Activated naive CD4-positive, alpha-beta T cell treated with anti-CD3 and anti-CD28 coated beads for 36 hours (primary cell): ENCODE measurements at regions not wholly inside any gene's neighbourhood (a gene's known extent, or its start where the extent isn't known, plus 50 kb on each side); places are given as distances from the start of the nearest gene placed in this dataset.
"Not testable (repeated sequence)": the region's sequence is repeated elsewhere in the genome, so short reads cannot be mapped to it uniquely, and the experiment has no call there.

Experiments used
- CTCF ChIA-PET: fragments of 350-600 bp; sonication (Branson Sonifier 250); formaldehyde crosslinking; loops from one replicate; lab custom pipeline; 2021; ENCODE audit warnings: antibody characterized with exemption; lab: Charles Lee
- DNase-seq: peaks from one replicate; pipeline ENCODE4 v3.0.0-alpha.2; 2020
- H3K27ac Mint-ChIP-seq: one replicate; pipeline ENCODE4 v1.8.0; 2021; ENCODE audit warnings: mild to moderate bottlenecking, mixed read lengths
- H3K27me3 Mint-ChIP-seq: one replicate; pipeline ENCODE4 v1.8.0; 2021; ENCODE audit warnings: low read depth, mixed read lengths
- H3K36me3 Mint-ChIP-seq: one replicate; pipeline ENCODE4 v1.8.0; 2021; ENCODE audit warnings: low read depth, mixed read lengths
- H3K4me1 Mint-ChIP-seq: one replicate; pipeline ENCODE4 v1.8.0; 2021; ENCODE audit warnings: low read depth, mixed read lengths
- H3K4me3 Mint-ChIP-seq: one replicate; pipeline ENCODE4 v1.8.0; 2021; ENCODE audit warnings: mild to moderate bottlenecking, moderate library complexity, mixed read lengths
- H3K9me3 Mint-ChIP-seq: one replicate; pipeline ENCODE4 v1.8.0; 2021; ENCODE audit warnings: mixed read lengths
- intact Hi-C: fragments of 100-400 bp; cut with micrococcal nuclease; formaldehyde crosslinking; loops from one replicate; pipeline ENCODE4 v1.15.1; 2023

DNA sequence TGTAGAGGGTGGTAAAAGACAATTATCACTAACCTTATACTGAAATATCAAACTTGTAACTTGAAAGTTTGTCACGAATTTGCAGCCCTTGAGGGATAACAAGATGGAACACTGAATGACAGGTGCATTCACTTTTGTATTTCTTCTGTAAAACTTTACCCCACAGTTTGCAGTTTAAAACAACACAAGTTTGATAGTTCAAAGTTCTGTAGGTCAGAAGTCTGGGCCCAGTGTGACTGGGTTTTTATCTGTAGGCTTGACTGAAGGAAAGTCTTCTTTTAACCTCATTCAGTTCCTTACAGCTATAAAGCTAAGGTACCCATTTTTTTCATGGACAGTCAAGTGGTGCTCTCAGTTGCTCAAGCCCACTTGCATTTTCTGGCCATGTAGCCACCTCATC is 257.1 kb upstream of the NRXN1 start:
- Mint-ChIP-seq H3K4me3 (no peak overlapping the region), H3K27me3 (no peaks in the 10 kb centered on the region), H3K36me3 (no peaks in the 10 kb centered on the region), H3K27ac (no peak overlapping the region), H3K9me3 (peaks cover 9% of the 10 kb centered on the region), H3K4me1 (no peaks in the 10 kb centered on the region)
- CTCF ChIA-PET: no interaction called here
- DNase-seq: no peak
- intact Hi-C loops: no loop called here

DNA sequence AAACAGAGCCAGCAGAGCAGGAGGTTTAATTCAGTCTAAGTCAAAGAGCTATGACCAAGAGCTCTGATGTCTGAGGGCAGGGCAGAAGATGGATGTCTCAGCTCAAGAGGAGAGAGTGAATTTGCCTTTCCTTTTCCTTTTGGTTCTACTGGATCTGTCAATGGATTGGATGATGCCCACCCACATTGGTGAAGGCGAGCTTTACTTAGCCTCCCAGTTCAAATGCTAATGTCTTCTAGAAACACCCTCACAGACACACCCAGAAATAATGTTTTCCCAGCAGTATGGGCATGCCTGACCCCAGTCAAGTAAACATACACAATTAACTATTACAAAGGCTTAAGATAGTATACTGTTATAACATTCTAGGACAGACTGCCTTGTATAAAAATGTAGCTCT is 236.3 kb upstream of the NRXN1 start:
- no peaks in the 10 kb centered on the region for H3K27me3 Mint-ChIP-seq
- CTCF ChIA-PET: interaction anchor here (0.6 kb wide), 1 partner anchor 81 kb away, joined by 3 read pairs; no protein-coding TSS in a partner anchor
- H3K36me3 Mint-ChIP-seq: no peaks in the 10 kb centered on the region
- no peak overlapping the region for H3K4me3 Mint-ChIP-seq
- DNase-seq: no peak
- intact Hi-C loops: no loop called here
- no peaks in the 10 kb centered on the region for H3K4me1 Mint-ChIP-seq
- no peak overlapping the region for H3K27ac Mint-ChIP-seq
- H3K9me3 Mint-ChIP-seq: peaks cover 3% of the 10 kb centered on the region

DNA sequence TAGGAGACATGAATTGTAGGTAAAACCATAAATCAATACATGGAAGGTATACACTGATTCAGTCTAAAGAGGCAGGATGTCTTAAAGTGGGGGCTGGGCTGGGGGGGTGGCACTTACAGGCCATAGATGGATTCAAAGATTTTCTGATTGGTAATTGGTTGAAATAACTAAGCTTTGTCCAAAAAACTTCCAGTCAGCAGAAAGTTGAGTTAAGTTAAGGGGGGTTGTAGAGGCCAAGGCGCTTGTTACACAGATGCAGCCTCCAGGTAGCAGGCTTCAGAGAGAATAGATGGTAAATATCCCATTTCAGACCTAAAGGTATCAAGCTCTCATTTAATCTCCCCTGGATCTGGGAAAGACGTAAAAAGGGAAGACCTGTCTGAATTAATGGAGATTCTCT is 233.6 kb upstream of the NRXN1 start:
- Mint-ChIP-seq H3K9me3 (peaks cover 3% of the 10 kb centered on the region), H3K27me3 (no peaks in the 10 kb centered on the region), H3K27ac (no peak overlapping the region), H3K4me3 (no peak overlapping the region), H3K4me1 (no peaks in the 10 kb centered on the region), H3K36me3 (no peaks in the 10 kb centered on the region)
- intact Hi-C loops: no loop called here
- CTCF ChIA-PET: no interaction called here
- no peak for DNase-seq

DNA sequence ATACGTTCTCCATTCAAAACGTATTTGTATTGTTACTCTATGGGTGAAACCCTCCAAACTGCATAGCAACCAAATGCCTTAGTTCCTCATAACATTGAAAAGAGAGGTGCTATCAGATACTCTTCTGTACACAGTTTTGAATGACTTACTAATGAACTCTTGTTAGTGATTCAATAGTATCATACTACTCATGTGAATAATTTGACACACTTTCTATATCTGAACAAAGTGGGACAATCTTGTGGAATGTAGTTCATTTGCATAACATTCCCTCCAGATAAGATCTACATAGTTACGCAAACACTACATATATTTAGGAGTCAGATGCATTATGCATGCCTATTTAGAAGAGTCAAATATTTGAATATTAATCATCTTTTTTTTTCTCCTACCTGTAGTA is 232.0 kb upstream of the NRXN1 start:
- Mint-ChIP-seq H3K4me1 (no peaks in the 10 kb centered on the region), H3K27ac (no peak overlapping the region), H3K36me3 (no peaks in the 10 kb centered on the region), H3K4me3 (no peak overlapping the region), H3K9me3 (peaks cover 3% of the 10 kb centered on the region), H3K27me3 (no peaks in the 10 kb centered on the region)
- intact Hi-C loops: no loop called here
- CTCF ChIA-PET: interaction anchor here (0.7 kb wide), 1 partner anchor 314 kb away, joined by 3 read pairs; no protein-coding TSS in a partner anchor
- DNase-seq: no peak

DNA sequence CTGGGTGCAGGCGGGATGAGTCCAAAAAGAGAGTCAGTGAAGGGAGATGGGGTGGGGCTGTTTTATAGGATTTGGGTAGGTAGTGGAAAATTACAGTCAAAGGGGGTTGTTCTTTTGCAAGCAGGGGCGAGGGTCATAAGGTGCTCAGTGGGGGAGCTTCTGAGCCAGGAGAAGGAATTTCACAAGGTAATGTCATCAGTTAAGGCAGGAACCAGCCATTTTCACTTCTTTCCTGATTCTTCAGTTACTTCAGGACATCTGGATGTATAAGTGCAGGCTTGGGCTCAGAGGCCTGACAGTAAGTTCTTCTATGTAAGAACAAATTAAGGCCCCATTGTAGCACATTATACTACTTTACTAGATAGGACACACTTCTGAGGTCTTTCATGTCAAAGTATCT is 231.2 kb upstream of the NRXN1 start:
- DNase-seq, H3K27me3 Mint-ChIP-seq, H3K4me3 Mint-ChIP-seq, H3K9me3 Mint-ChIP-seq, CTCF ChIA-PET, H3K36me3 Mint-ChIP-seq, H3K4me1 Mint-ChIP-seq, intact Hi-C loops, H3K27ac Mint-ChIP-seq: not testable (repeated sequence)

DNA sequence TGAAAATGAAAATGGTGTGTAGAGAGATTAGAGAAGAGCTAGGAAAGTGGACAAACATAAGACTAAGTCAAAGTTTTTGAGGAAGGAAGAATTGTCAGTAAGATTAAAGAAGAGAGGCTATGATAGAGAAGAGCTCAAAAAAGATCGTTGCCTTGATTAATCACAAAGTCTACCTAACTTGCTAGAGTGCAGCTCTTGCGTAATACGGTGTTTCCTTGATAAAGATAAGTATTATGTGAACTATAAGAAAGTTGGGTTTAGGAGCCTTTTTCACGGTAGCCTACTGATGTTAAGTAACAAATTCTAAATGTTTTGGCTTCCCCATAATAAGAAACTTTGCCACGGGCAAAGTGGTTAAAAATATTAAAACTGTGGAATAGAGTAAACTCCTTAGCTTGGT is 226.4 kb upstream of the NRXN1 start:
- H3K27ac Mint-ChIP-seq: no peak overlapping the region
- no peaks in the 10 kb centered on the region for H3K4me1 Mint-ChIP-seq
- H3K27me3 Mint-ChIP-seq: no peaks in the 10 kb centered on the region
- CTCF ChIA-PET: no interaction called here
- intact Hi-C loops: no loop called here
- DNase-seq: no peak
- H3K36me3 Mint-ChIP-seq: no peaks in the 10 kb centered on the region
- no peak overlapping the region for H3K4me3 Mint-ChIP-seq
- peaks cover 11% of the 10 kb centered on the region for H3K9me3 Mint-ChIP-seq

DNA sequence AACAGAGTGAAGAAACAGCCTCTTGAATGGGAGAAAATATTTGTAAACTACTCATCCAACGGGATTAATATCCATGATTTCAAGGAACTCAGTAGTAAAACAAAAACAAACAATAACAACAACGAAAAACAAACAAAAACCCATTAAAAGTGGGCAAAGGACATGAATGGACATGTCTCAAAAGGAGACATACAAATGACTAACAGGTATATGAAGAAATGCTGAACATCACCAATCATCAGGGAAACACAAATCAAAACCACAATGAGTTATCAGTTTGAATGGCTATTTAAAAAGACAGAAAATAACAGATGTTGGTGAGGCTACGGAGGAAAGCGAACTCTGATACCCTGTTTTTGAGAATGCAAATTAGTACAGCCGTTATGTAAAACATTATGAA is 224.8 kb upstream of the NRXN1 start:
- no peak overlapping the region for H3K4me3 Mint-ChIP-seq
- intact Hi-C loops: no loop called here

DNA sequence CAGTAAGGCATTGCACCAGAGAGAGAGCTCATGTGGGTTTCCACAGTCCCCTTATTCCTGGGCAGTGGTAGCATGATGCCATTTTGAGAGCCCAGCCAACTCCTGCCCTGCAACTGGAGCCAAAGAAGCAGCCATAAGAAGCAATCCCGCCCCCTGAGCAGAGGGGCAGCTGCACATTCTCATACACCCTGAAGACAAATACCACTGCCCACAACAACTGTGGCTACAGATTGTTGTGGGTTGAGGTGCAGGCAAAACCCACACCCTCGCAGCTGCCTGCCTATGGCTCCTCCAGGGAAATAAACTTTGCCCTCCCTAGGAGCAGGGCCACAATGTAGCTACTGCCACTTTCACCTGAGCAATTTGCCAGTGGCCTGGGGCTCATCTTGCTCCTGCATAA is 219.4 kb upstream of the NRXN1 start:
- DNase-seq: no peak
- H3K27me3 Mint-ChIP-seq: no peaks in the 10 kb centered on the region
- H3K27ac Mint-ChIP-seq: no peak overlapping the region
- intact Hi-C loops: no loop called here
- no peak overlapping the region for H3K4me3 Mint-ChIP-seq
- H3K9me3 Mint-ChIP-seq: peaks cover 7% of the 10 kb centered on the region
- no peaks in the 10 kb centered on the region for H3K36me3 Mint-ChIP-seq
- H3K4me1 Mint-ChIP-seq: no peaks in the 10 kb centered on the region
- CTCF ChIA-PET: no interaction called here

More for the DNA sequence above, 224.8 kb upstream of the NRXN1 start:
- CTCF ChIA-PET: no interaction called here
- Mint-ChIP-seq H3K27ac (no peak overlapping the region), H3K4me1 (no peaks in the 10 kb centered on the region), H3K9me3 (peaks cover 11% of the 10 kb centered on the region), H3K27me3 (no peaks in the 10 kb centered on the region), H3K36me3 (no peaks in the 10 kb centered on the region)
- DNase-seq: no peak

DNA sequence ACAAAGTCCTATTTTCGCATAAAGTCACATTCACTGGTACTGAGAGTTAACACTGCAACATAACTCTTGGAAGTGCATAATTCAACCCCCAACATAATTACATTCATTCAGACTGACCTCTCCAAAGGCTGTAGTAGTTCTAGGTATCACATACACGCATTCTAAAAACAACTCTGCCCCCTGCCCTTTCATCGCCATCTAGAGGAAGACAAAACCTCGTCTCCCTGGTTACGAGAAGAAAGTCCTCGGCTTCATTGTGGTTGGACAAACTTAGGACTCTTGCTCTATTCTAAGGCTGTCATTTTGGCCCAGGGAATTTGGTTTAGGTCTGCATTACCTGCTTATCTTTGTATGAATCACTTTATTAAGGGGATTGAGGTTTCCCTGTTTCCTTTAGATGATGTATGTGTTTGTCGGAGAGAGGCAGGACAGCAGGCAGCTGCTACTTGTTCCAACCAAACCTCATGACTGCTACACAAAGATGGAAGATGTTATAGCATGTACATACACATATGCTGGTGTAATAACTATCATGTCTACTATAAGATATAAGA is 215.4 kb upstream of the NRXN1 start:
- Mint-ChIP-seq H3K9me3 (peaks cover 3% of the 10 kb centered on the region), H3K27me3 (no peaks in the 10 kb centered on the region), H3K36me3 (no peaks in the 10 kb centered on the region), H3K4me1 (no peaks in the 10 kb centered on the region), H3K27ac (no peak overlapping the region), H3K4me3 (no peak overlapping the region)
- CTCF ChIA-PET: no interaction called here
- DNase-seq: no peak
- intact Hi-C loops: no loop called here

DNA sequence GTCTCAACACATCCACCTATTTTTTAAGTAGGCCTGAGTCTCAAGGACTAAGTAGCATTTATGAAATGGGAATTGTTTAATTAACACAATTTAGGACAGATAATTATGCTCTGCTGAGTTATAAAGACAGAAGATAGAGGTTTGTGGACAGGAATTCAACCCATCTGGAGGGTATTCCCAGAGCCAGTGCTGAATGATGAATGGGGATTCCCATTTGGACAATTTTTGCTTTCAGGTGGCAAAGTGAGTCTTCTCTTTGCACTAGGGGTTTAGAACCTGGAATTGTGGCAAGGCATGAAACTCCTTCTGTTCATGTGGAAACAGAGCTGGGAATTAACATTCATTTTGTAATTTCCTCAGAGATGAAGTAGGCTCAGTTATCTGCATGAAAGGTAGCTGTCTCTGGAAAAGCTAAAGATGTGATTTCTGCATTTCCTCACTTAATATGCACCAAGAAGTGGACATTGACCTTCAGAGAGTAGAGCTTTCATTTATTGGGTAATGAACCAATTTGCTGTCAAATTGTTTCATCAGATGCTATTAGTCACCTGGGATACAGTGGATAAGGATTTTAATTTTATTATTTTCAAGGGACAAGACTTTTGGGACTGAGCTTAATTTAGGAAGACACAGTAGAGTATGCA is 212.1 kb upstream of the NRXN1 start:
- no peak overlapping the region for H3K27ac Mint-ChIP-seq
- no peaks in the 10 kb centered on the region for H3K27me3 Mint-ChIP-seq
- CTCF ChIA-PET: no interaction called here
- intact Hi-C loops: no loop called here
- no peaks in the 10 kb centered on the region for H3K36me3 Mint-ChIP-seq
- H3K4me1 Mint-ChIP-seq: no peaks in the 10 kb centered on the region
- DNase-seq: no peak
- no peak overlapping the region for H3K4me3 Mint-ChIP-seq
- no peaks in the 10 kb centered on the region for H3K9me3 Mint-ChIP-seq

DNA sequence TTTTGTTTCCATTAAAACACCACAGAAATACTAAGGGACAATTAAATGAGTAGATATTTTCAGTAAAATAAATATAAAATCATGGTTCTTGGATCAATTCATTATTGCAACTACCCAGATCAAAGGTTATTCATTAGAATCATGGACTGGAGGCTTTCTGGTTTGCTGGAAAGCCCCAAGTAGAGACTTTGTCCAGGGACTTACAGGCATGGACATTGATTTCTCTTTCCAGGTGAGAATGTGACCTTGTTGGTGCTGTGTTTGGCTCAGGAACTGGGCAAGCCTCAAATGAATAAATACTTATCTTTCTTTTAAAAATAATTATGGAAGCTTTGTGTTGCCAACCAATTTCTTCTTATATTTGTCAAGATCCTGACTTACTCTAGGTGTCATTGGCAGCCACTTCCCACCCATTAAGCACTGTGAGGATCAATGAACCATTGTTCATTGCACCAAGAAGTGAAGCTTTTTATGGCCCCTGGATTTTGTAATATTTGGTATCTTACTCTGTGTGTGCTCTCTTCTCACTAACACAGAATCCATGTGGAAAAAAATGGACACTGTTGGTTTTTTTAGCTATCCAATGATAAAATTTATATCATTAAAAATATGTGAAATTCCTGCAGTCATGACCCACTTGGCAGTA is 205.8 kb upstream of the NRXN1 start:
- DNase-seq: no peak
- Mint-ChIP-seq H3K4me3 (no peak overlapping the region), H3K36me3 (no peaks in the 10 kb centered on the region), H3K27me3 (no peaks in the 10 kb centered on the region), H3K4me1 (no peaks in the 10 kb centered on the region), H3K9me3 (peaks cover 13% of the 10 kb centered on the region), H3K27ac (no peak overlapping the region)
- CTCF ChIA-PET: no interaction called here
- intact Hi-C loops: no loop called here

DNA sequence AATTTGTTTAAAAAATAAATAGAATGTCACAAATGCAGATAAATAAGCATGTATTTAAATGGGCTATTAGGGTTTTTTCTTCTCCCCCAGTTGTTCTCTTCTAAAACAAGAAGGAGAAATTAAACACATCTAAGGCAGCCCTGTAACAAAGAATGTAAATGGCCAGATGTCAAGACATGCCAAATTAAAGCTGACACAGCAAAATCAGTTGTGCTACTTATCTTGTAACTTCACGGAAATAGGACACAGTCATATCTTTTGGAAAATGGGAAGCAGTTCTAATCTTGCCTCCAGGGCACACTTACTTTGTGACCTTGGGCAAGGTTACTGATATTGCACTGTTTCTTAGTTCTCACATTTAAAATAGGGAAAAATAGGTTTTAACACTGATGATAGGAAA is 200.1 kb upstream of the NRXN1 start:
- Mint-ChIP-seq H3K27ac (no peak overlapping the region), H3K27me3 (no peaks in the 10 kb centered on the region), H3K4me3 (no peak overlapping the region), H3K36me3 (no peaks in the 10 kb centered on the region), H3K4me1 (no peaks in the 10 kb centered on the region), H3K9me3 (peaks cover 19% of the 10 kb centered on the region)
- DNase-seq: no peak
- CTCF ChIA-PET: no interaction called here
- intact Hi-C loops: no loop called here

DNA sequence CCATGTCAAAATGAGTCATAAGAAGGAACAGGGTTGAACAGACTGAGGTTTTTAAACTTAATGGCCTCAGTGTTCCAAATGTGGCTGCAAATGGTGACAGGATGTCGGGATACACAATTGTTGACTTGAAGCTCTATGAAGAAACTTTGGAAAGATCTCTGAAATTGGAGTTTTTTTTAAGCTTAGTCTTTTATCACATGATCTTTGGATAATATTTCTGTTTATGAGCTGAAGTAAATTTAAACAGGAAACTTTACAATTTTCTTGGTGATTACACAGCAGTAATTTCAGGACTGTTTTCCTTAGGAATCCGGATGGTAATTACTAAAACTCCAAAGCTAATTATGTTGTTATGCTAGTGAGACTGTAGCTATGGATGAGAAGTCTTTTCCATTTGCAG is 199.1 kb upstream of the NRXN1 start:
- intact Hi-C loops: no loop called here
- CTCF ChIA-PET: no interaction called here
- DNase-seq: no peak
- H3K9me3 Mint-ChIP-seq: peaks cover 16% of the 10 kb centered on the region
- H3K36me3 Mint-ChIP-seq: no peaks in the 10 kb centered on the region
- H3K27me3 Mint-ChIP-seq: no peaks in the 10 kb centered on the region
- H3K27ac Mint-ChIP-seq: no peak overlapping the region
- H3K4me1 Mint-ChIP-seq: no peaks in the 10 kb centered on the region
- H3K4me3 Mint-ChIP-seq: no peak overlapping the region
